Mucosa of descending colon (tissue), 3 donors: ENCODE measurements at regions not wholly inside any gene's neighbourhood (a gene's known extent, or its start where the extent isn't known, plus 50 kb on each side); places are given as distances from the start of the nearest gene placed in this dataset.
"Not testable (repeated sequence)": the region's sequence is repeated elsewhere in the genome, so short reads cannot be mapped to it uniquely, and the experiment has no call there.

Experiments
- ATAC-seq: fragments of 200-7000 bp; cut with Tn5 transposase; one replicate; pipeline ENCODE4 v1.9.1; 2020; ENCODE audit warnings: mild to moderate bottlenecking, moderate library complexity
- DNase-seq, 3 donors: peaks; one replicate each; pipeline ENCODE4 v3.0.0-alpha.2; 2020
- H3K36me3 ChIP-seq: fragments of 200-600 bp; one replicate; pipeline ENCODE4 v1.8.0; 2021; ENCODE audit warnings: low read depth, mild to moderate bottlenecking
- H3K4me1 ChIP-seq: fragments of 200-600 bp; one replicate; pipeline ENCODE4 v1.8.0; 2021; ENCODE audit warnings: low read depth, mild to moderate bottlenecking
- H3K4me3 ChIP-seq: fragments of 200-600 bp; one replicate; pipeline ENCODE4 v1.8.0; 2021; ENCODE audit warnings: mild to moderate bottlenecking
- H3K9me3 ChIP-seq: fragments of 200-600 bp; one replicate; pipeline ENCODE4 v1.8.0; 2021; ENCODE audit warnings: mild to moderate bottlenecking
- intact Hi-C, 2 donors: fragments of 100-400 bp; cut with DNase I in 1 of 2; cut with micrococcal nuclease in 1 of 2; formaldehyde crosslinking; loops; one replicate each; pipeline versions ENCODE4 v1.11.0 to v1.11.1; 2022; cut with DNase I, micrococcal nuclease
- TF ChIP-seq, protein P1 (sequence below): fragments of 200-600 bp; IDR thresholded peaks from one replicate; pipeline ENCODE4 v1.8.0; 2022; ENCODE audit warnings: antibody characterized with exemption, mild to moderate bottlenecking
- donor health status: DM: no; HTN: no; CAD: no; lungs with moderate emphysema.
- donor health status: DM: no; HTN: no; CAD: no.
- donor health status: DM: no; HTN: yes; CAD: no.

DNA sequence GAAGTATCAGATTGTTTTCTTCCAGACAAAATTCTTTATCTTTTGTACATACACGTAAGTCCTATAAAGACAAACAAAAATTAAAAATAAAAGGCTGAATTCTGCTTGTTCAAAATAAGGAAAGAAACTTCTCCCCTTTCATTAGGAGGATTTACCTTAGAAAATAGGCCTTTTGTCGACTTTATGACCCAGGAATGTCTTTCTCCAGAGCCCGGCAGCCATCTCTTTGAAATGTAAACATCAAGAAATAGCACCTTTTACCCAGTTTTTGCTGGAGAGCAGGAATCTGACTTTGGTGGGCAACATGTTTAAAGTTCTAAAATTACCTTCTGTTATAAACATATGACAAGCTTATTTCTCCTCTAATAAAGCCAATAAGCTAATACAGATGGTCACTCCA is 373.0 kb upstream of the FTMT start:
- DNase-seq (no peak), ATAC-seq (no peak)
- Histone ChIP-seq H3K36me3 (no peaks in the 10 kb centered on the region), H3K4me1 (no peaks in the 10 kb centered on the region), H3K9me3 (no peaks in the 10 kb centered on the region), H3K4me3 (no peak overlapping the region)
- TF ChIP-seq, protein P1, sequence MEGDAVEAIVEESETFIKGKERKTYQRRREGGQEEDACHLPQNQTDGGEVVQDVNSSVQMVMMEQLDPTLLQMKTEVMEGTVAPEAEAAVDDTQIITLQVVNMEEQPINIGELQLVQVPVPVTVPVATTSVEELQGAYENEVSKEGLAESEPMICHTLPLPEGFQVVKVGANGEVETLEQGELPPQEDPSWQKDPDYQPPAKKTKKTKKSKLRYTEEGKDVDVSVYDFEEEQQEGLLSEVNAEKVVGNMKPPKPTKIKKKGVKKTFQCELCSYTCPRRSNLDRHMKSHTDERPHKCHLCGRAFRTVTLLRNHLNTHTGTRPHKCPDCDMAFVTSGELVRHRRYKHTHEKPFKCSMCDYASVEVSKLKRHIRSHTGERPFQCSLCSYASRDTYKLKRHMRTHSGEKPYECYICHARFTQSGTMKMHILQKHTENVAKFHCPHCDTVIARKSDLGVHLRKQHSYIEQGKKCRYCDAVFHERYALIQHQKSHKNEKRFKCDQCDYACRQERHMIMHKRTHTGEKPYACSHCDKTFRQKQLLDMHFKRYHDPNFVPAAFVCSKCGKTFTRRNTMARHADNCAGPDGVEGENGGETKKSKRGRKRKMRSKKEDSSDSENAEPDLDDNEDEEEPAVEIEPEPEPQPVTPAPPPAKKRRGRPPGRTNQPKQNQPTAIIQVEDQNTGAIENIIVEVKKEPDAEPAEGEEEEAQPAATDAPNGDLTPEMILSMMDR: no peak
- intact Hi-C loops: no loop called here

DNA sequence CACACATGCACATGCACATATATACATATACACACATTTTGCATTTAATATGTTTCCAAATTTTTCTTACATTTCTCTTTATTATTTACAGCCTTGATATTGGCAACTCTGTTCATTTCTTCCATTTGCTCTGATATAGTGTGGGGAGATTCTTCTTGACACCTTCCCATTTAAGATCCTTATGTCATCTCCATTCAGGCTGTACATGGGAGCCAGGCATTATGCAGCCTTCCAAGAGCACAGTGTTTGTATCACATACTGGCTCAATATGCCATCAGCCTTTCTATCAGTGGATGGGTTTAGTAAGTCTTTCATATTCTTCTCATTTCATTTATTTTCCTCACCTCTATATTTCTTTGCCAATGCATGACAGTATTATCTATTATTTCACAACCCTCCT is 372.3 kb upstream of the FTMT start:
- H3K4me1 ChIP-seq: no peaks in the 10 kb centered on the region
- intact Hi-C loops: no loop called here
- DNase-seq (no peak), ATAC-seq (no peak)
- TF ChIP-seq, protein P1: no peak
- H3K36me3 ChIP-seq: no peaks in the 10 kb centered on the region
- no peaks in the 10 kb centered on the region for H3K9me3 ChIP-seq
- H3K4me3 ChIP-seq: no peak overlapping the region

DNA sequence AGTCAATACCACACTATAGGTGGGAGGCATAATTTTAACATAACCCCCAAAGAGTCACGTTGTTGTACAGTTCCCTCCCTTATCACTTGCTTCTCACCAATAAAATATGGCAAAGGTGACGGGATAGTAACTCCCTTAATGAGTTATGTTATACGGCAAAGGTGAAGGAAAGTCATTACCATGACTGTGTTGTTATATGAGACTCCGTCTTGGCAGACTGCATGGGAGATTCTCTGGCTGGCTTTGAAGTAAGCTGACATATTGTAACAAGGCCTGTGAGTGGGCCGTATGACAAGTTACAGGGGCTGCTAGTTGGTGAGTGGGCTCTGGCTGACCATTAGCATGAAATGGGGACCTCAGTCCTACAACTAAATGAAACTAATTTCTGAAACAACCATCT is 366.4 kb upstream of the FTMT start:
- Histone ChIP-seq H3K4me1 (no peaks in the 10 kb centered on the region), H3K36me3 (no peaks in the 10 kb centered on the region), H3K9me3 (no peaks in the 10 kb centered on the region), H3K4me3 (no peak overlapping the region)
- ATAC-seq (no peak), DNase-seq (no peak)
- TF ChIP-seq, protein P1: no peak
- intact Hi-C loops: no loop called here

DNA sequence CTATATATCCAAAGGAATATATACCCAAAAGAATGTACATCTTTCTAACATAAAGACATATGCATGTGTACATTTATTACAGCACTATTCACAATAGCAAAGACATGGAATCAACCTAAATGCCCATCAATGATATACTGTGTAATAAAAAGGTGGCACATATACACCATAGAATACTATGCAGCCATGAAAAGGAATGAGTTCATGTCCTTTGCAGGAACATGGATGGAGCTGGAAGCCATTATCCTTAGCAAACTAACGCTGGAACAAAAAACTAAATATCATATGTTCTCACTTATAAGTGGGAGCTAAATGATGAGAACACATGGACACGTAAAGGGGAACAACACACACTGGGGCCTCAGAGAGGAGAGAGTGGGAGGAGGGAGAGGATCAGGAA is 365.7 kb upstream of the FTMT start:
- intact Hi-C loops, H3K4me3 ChIP-seq, DNase-seq: not testable (repeated sequence)

GRCh38 chr5:121489972-121490371 is 361.7 kb upstream of the FTMT start:
- TF ChIP-seq, protein P1: no peak
- Histone ChIP-seq H3K4me1 (no peaks in the 10 kb centered on the region), H3K36me3 (no peaks in the 10 kb centered on the region), H3K9me3 (no peaks in the 10 kb centered on the region), H3K4me3 (no peak overlapping the region)
- intact Hi-C loops: no loop called here
- ATAC-seq (no peak), DNase-seq (no peak)

More for the DNA sequence above, 365.7 kb upstream of the FTMT start:
- not testable (repeated sequence) for ATAC-seq, H3K4me1 ChIP-seq, H3K36me3 ChIP-seq, H3K9me3 ChIP-seq

- H3K4me1 ChIP-seq: no peaks in the 10 kb centered on the region
- H3K36me3 ChIP-seq: no peaks in the 10 kb centered on the region
- H3K9me3 ChIP-seq: no peaks in the 10 kb centered on the region
- H3K4me3 ChIP-seq: no peak overlapping the region
- DNase-seq (no peak), ATAC-seq (no peak)
- TF ChIP-seq, protein P1: no peak
- intact Hi-C loops: no loop called here
Observed at GRCh38 chr5:121497176-121497575, 354.5 kb upstream of the FTMT start.
